ENCODE measurements at regions not wholly inside any gene's neighbourhood (a gene's known extent, or its start where the extent isn't known, plus 50 kb on each side); places are given as distances from the start of the nearest gene placed in this dataset.

GRCh38 chr5:60257596-60258271, 364.2 kb upstream of the PDE4D start:
- no peak for DNase-seq (ENCODE audit: low read depth)
- TF ChIP-seq CTCF (conservative IDR thresholded peaks at IDR 0.05; ENCODE audit: low read length), result no peak
- no peak overlapping the region for H3K4me3 ChIP-seq (ENCODE audit: low read length)

GRCh38 chr5:60256546-60256945, 363.0 kb upstream of the PDE4D start:
- no peak for DNase-seq (ENCODE audit: low read depth)
- H3K4me3 ChIP-seq (ENCODE audit: low read length), result no peak overlapping the region
- TF ChIP-seq CTCF (conservative IDR thresholded peaks at IDR 0.05; ENCODE audit: low read length), result no peak

- H3K4me3 ChIP-seq (ENCODE audit: low read length), result no peak overlapping the region
- no peak for TF ChIP-seq CTCF (conservative IDR thresholded peaks at IDR 0.05; ENCODE audit: low read length)
- DNase-seq (ENCODE audit: low read depth), result no peak
These were observed 355.4 kb upstream of the PDE4D start for GRCh38 chr5:60248901-60249300.

- H3K4me3 ChIP-seq (ENCODE audit: low read length), result no peak overlapping the region
- DNase-seq (ENCODE audit: low read depth), result no peak
- no peak for TF ChIP-seq CTCF (conservative IDR thresholded peaks at IDR 0.05; ENCODE audit: low read length)
These were observed 350.2 kb upstream of the PDE4D start for GRCh38 chr5:60243713-60244112.

- H3K4me3 ChIP-seq (ENCODE audit: low read length), result no peak overlapping the region
- no peak for DNase-seq (ENCODE audit: low read depth)
- TF ChIP-seq CTCF (conservative IDR thresholded peaks at IDR 0.05; ENCODE audit: low read length), result no peak
These were observed 338.7 kb upstream of the PDE4D start for GRCh38 chr5:60232036-60232795.

GRCh38 chr5:60230456-60230855, 336.9 kb upstream of the PDE4D start:
- H3K4me3 ChIP-seq (ENCODE audit: low read length), result no peak overlapping the region
- DNase-seq (ENCODE audit: low read depth), result no peak
- TF ChIP-seq CTCF (conservative IDR thresholded peaks at IDR 0.05; ENCODE audit: low read length), result no peak

GRCh38 chr5:60229691-60230185, 336.2 kb upstream of the PDE4D start:
- no peak for TF ChIP-seq CTCF (conservative IDR thresholded peaks at IDR 0.05; ENCODE audit: low read length)
- DNase-seq (ENCODE audit: low read depth), result no peak
- H3K4me3 ChIP-seq (ENCODE audit: low read length), result no peak overlapping the region

Data from AG10803 (cell line).